ENCODE measurements at regions not wholly inside any gene's neighbourhood (a gene's known extent, or its start where the extent isn't known, plus 50 kb on each side); places are given as distances from the start of the nearest gene placed in this dataset.
A peak's percentile ranks its signal among the peaks of the same experiment; 100 is the strongest.

- TF ChIP-seq, protein P1, sequence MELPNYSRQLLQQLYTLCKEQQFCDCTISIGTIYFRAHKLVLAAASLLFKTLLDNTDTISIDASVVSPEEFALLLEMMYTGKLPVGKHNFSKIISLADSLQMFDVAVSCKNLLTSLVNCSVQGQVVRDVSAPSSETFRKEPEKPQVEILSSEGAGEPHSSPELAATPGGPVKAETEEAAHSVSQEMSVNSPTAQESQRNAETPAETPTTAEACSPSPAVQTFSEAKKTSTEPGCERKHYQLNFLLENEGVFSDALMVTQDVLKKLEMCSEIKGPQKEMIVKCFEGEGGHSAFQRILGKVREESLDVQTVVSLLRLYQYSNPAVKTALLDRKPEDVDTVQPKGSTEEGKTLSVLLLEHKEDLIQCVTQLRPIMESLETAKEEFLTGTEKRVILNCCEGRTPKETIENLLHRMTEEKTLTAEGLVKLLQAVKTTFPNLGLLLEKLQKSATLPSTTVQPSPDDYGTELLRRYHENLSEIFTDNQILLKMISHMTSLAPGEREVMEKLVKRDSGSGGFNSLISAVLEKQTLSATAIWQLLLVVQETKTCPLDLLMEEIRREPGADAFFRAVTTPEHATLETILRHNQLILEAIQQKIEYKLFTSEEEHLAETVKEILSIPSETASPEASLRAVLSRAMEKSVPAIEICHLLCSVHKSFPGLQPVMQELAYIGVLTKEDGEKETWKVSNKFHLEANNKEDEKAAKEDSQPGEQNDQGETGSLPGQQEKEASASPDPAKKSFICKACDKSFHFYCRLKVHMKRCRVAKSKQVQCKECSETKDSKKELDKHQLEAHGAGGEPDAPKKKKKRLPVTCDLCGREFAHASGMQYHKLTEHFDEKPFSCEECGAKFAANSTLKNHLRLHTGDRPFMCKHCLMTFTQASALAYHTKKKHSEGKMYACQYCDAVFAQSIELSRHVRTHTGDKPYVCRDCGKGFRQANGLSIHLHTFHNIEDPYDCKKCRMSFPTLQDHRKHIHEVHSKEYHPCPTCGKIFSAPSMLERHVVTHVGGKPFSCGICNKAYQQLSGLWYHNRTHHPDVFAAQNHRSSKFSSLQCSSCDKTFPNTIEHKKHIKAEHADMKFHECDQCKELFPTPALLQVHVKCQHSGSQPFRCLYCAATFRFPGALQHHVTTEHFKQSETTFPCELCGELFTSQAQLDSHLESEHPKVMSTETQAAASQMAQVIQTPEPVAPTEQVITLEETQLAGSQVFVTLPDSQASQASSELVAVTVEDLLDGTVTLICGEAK (IDR thresholded peaks at IDR 0.05): no peak
- TF ChIP-seq, protein P1 (CRISPR knock-in tag; IDR thresholded peaks at IDR 0.05): peak; percentile 69
- TF ChIP-seq, protein P2, sequence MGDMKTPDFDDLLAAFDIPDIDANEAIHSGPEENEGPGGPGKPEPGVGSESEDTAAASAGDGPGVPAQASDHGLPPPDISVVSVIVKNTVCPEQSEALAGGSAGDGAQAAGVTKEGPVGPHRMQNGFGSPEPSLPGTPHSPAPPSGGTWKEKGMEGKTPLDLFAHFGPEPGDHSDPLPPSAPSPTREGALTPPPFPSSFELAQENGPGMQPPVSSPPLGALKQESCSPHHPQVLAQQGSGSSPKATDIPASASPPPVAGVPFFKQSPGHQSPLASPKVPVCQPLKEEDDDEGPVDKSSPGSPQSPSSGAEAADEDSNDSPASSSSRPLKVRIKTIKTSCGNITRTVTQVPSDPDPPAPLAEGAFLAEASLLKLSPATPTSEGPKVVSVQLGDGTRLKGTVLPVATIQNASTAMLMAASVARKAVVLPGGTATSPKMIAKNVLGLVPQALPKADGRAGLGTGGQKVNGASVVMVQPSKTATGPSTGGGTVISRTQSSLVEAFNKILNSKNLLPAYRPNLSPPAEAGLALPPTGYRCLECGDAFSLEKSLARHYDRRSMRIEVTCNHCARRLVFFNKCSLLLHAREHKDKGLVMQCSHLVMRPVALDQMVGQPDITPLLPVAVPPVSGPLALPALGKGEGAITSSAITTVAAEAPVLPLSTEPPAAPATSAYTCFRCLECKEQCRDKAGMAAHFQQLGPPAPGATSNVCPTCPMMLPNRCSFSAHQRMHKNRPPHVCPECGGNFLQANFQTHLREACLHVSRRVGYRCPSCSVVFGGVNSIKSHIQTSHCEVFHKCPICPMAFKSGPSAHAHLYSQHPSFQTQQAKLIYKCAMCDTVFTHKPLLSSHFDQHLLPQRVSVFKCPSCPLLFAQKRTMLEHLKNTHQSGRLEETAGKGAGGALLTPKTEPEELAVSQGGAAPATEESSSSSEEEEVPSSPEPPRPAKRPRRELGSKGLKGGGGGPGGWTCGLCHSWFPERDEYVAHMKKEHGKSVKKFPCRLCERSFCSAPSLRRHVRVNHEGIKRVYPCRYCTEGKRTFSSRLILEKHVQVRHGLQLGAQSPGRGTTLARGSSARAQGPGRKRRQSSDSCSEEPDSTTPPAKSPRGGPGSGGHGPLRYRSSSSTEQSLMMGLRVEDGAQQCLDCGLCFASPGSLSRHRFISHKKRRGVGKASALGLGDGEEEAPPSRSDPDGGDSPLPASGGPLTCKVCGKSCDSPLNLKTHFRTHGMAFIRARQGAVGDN (CRISPR knock-in tag; IDR thresholded peaks at IDR 0.05): peak; percentile 93
- TF ChIP-seq AFF4 (CRISPR knock-in tag; IDR thresholded peaks at IDR 0.05) (peak; percentile 68; the same call in 1 of the 2 replicates), SKI (IDR thresholded peaks at IDR 0.05; ENCODE audit: partially characterized antibody) (peak; percentile 76), ZNF780A (CRISPR knock-in tag; IDR thresholded peaks at IDR 0.05) (no peak), ZNF138 (CRISPR knock-in tag; IDR thresholded peaks at IDR 0.05; ENCODE audit: low read depth) (peak; percentile 45; the same call in 1 of the 2 replicates), TCF12 (IDR thresholded peaks at IDR 0.05) (no peak), TCF12 (CRISPR knock-in tag; IDR thresholded peaks at IDR 0.05) (peak; percentile 59), ZFP36L2 (CRISPR knock-in tag; IDR thresholded peaks at IDR 0.05) (no peak), ZFAT (CRISPR knock-in tag; conservative IDR thresholded peaks at IDR 0.05) (no peak)
- TF ChIP-seq, protein P3, sequence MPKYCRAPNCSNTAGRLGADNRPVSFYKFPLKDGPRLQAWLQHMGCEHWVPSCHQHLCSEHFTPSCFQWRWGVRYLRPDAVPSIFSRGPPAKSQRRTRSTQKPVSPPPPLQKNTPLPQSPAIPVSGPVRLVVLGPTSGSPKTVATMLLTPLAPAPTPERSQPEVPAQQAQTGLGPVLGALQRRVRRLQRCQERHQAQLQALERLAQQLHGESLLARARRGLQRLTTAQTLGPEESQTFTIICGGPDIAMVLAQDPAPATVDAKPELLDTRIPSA (CRISPR knock-in tag; IDR thresholded peaks at IDR 0.05; ENCODE audit: borderline replicate concordance): no peak
Measured at GRCh38 chr7:155951554-155952158, 139.4 kb upstream of the SHH start (continued).

Measured in HepG2 (cell line).